ENCODE measurements at regions not wholly inside any gene's neighbourhood (a gene's known extent, or its start where the extent isn't known, plus 50 kb on each side); places are given as distances from the start of the nearest gene placed in this dataset.

DNA sequence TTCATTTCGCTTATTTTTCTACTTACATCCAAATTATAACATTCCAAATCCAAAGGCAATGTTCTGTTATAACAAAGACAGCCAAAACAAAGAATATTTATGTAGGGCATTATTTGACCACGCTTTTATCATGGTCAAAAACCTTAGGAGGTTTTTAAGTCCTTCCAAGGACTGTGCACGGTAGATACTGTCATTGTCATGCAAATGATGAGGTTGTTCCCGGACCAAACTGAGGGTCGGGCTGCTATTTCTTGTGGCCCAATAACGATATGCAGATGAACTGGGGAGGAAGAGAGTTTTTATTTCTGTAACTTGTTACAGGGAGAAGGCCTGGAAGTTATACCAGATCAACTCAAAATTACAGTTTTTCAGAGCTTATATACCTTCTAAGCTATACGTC, 56.6 kb upstream of the STEAP4 start:
- no peak overlapping the region for H3K27ac Mint-ChIP-seq (ENCODE audit: unreplicated experiment)
- TF ChIP-seq, protein P1, sequence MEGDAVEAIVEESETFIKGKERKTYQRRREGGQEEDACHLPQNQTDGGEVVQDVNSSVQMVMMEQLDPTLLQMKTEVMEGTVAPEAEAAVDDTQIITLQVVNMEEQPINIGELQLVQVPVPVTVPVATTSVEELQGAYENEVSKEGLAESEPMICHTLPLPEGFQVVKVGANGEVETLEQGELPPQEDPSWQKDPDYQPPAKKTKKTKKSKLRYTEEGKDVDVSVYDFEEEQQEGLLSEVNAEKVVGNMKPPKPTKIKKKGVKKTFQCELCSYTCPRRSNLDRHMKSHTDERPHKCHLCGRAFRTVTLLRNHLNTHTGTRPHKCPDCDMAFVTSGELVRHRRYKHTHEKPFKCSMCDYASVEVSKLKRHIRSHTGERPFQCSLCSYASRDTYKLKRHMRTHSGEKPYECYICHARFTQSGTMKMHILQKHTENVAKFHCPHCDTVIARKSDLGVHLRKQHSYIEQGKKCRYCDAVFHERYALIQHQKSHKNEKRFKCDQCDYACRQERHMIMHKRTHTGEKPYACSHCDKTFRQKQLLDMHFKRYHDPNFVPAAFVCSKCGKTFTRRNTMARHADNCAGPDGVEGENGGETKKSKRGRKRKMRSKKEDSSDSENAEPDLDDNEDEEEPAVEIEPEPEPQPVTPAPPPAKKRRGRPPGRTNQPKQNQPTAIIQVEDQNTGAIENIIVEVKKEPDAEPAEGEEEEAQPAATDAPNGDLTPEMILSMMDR (IDR thresholded peaks at IDR 0.05; ENCODE audit: insufficient read depth in 1 of 2, low read depth in 1 of 2, low read length in 1 of 2, severe bottlenecking in 1 of 2, unreplicated experiment in 1 of 2): no peak
- no peaks in the 10 kb centered on the region for H3K27me3 Mint-ChIP-seq (ENCODE audit: insufficient read depth, unreplicated experiment)
- no peak overlapping the region for H3K4me3 Mint-ChIP-seq (ENCODE audit: unreplicated experiment)
- intact Hi-C loops (cut with micrococcal nuclease; ENCODE audit: unreplicated experiment): no loop called here
- Histone ChIP-seq H3K9me3 (no peaks in the 10 kb centered on the region), H3K4me3 (ENCODE audit: low read depth, low read length) (no peak overlapping the region), H3K27me3 (replicated peaks; ENCODE audit: control insufficient read depth, insufficient read depth, low read length) (no peaks in the 10 kb centered on the region), H3K4me1 (peaks cover 4% of the 10 kb centered on the region), H3K36me3 (ENCODE audit: control insufficient read depth, insufficient read depth, low read length) (no peaks in the 10 kb centered on the region)
- H3K4me1 Mint-ChIP-seq (ENCODE audit: low read depth, unreplicated experiment): peaks cover 3% of the 10 kb centered on the region
- no peaks in the 10 kb centered on the region for H3K36me3 Mint-ChIP-seq (ENCODE audit: insufficient read depth, unreplicated experiment)
- no TSS peak for BruUV-seq (replicated peaks)
- no peaks in the 10 kb centered on the region for H3K9me3 Mint-ChIP-seq (ENCODE audit: unreplicated experiment)
- CTCF ChIA-PET: interaction anchor here (0.9 kb wide), 1 partner anchor 18 kb away, joined by 5 read pairs; no protein-coding TSS in a partner anchor
- DNase-seq: no peak
- POLR2A ChIA-PET: no interaction called here

DNA sequence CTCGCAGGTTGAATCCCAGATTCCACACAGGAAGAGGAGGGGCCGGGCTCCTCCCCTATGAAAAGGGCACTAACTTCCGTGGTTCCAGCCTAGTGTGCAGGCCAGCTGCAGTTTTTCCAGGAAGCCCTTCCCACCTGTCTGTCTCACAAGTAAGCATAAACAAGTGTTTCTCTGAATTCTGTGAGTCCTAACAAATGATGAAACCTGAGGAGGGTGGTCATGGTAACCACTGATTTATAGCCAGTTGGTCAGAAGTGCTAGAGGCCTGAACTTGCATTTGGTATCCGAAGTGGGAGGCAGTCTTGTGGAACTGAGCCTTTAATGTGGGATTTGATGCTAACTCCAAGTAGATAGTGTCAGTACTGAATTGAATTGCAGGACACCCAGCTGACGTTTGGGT, 54.7 kb upstream of the STEAP4 start:
- ChIA-PET POLR2A (no interaction called here), CTCF (no interaction called here)
- Histone ChIP-seq H3K27me3 (replicated peaks; ENCODE audit: control insufficient read depth, insufficient read depth, low read length) (no peaks in the 10 kb centered on the region), H3K36me3 (ENCODE audit: control insufficient read depth, insufficient read depth, low read length) (no peaks in the 10 kb centered on the region), H3K9me3 (no peaks in the 10 kb centered on the region), H3K4me1 (peaks cover 14% of the 10 kb centered on the region), H3K4me3 (ENCODE audit: low read depth, low read length) (no peak overlapping the region)
- BruUV-seq (replicated peaks): no TSS peak
- TF ChIP-seq, protein P1 (IDR thresholded peaks at IDR 0.05; ENCODE audit: insufficient read depth in 1 of 2, low read depth in 1 of 2, low read length in 1 of 2, severe bottlenecking in 1 of 2, unreplicated experiment in 1 of 2): no peak
- H3K9me3 Mint-ChIP-seq (ENCODE audit: unreplicated experiment): no peaks in the 10 kb centered on the region
- no peaks in the 10 kb centered on the region for H3K36me3 Mint-ChIP-seq (ENCODE audit: insufficient read depth, unreplicated experiment)
- H3K27me3 Mint-ChIP-seq (ENCODE audit: insufficient read depth, unreplicated experiment): no peaks in the 10 kb centered on the region
- H3K4me3 Mint-ChIP-seq (ENCODE audit: unreplicated experiment): no peak overlapping the region
- DNase-seq: no peak
- intact Hi-C loops (cut with micrococcal nuclease; ENCODE audit: unreplicated experiment): no loop called here
- no peak overlapping the region for H3K27ac Mint-ChIP-seq (ENCODE audit: unreplicated experiment)
- peaks cover 11% of the 10 kb centered on the region for H3K4me1 Mint-ChIP-seq (ENCODE audit: low read depth, unreplicated experiment)

DNA sequence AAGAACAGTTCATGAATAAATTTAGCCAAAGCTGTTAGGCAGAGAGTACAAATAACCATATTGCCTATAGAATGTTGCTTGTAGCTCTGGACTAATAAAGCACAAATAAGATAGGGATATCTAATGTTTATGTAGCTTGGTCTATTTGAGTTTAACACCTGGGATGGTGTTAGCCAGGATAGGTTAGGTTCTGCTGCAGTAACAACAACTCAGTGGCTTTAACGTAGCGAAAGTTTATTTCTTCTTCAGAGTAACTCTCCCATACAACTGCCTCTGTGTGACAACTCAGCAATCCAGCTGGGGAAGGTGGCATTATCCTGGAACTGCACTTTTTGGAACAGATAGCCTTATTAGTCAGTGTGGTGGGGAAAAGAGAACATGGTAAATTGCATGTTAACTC, 52.2 kb upstream of the STEAP4 start:
- intact Hi-C loops (cut with micrococcal nuclease; ENCODE audit: unreplicated experiment): loop anchor here (1.0 kb wide), 3 partner anchors 14 to 116 kb away; no protein-coding TSS in a partner anchor
- Mint-ChIP-seq H3K4me3 (ENCODE audit: unreplicated experiment) (no peak overlapping the region), H3K9me3 (ENCODE audit: unreplicated experiment) (no peaks in the 10 kb centered on the region), H3K27ac (ENCODE audit: unreplicated experiment) (no peak overlapping the region), H3K27me3 (ENCODE audit: insufficient read depth, unreplicated experiment) (peaks cover 2% of the 10 kb centered on the region), H3K36me3 (ENCODE audit: insufficient read depth, unreplicated experiment) (no peaks in the 10 kb centered on the region), H3K4me1 (ENCODE audit: low read depth, unreplicated experiment) (peaks cover 11% of the 10 kb centered on the region)
- Histone ChIP-seq H3K27me3 (replicated peaks; ENCODE audit: control insufficient read depth, insufficient read depth, low read length) (no peaks in the 10 kb centered on the region; the same call in 1 of the 2 replicates), H3K9me3 (no peaks in the 10 kb centered on the region), H3K36me3 (ENCODE audit: control insufficient read depth, insufficient read depth, low read length) (no peaks in the 10 kb centered on the region), H3K4me3 (ENCODE audit: low read depth, low read length) (no peak overlapping the region), H3K4me1 (peaks cover 14% of the 10 kb centered on the region)
- TF ChIP-seq, protein P1 (IDR thresholded peaks at IDR 0.05; ENCODE audit: insufficient read depth in 1 of 2, low read depth in 1 of 2, low read length in 1 of 2, severe bottlenecking in 1 of 2, unreplicated experiment in 1 of 2): no peak
- no TSS peak for BruUV-seq (replicated peaks)
- CTCF ChIA-PET: interaction anchor here (2.4 to 3.0 kb wide), 2 partner anchors 13 to 116 kb away, joined by 24 to 30 read pairs; no protein-coding TSS in a partner anchor
- POLR2A ChIA-PET: no interaction called here
- DNase-seq: no peak
